ENCODE measurements at regions not wholly inside any gene's neighbourhood (a gene's known extent, or its start where the extent isn't known, plus 50 kb on each side); places are given as distances from the start of the nearest gene placed in this dataset.
A peak's percentile ranks its signal among the peaks of the same experiment; 100 is the strongest.
"Not testable (repeated sequence)": the region's sequence is repeated elsewhere in the genome, so short reads cannot be mapped to it uniquely, and the experiment has no call there.

DNA sequence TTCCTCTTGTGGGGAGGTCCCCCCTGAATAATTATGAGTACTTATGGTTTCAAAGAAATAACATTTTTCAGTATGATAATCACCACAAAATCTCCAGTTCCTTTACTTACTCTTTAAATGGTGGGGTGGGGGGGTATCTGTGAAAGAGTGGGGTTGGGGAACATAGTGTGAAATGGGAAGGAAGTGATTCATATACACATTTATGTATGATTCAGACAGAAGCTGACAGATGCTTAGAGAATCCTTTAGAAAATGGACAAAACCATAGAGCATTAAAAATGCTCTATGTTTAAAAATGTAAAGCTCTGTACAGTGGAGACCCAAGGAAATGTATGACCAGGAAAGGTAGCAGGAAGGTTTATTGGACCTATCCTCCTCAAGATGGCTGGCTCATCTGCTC, 267.5 kb upstream of the GRIA1 start:
- peak in 1 of 2 donors; percentile 59 for DNase-seq (ENCODE audit: low read depth in 2 of 2)

DNA sequence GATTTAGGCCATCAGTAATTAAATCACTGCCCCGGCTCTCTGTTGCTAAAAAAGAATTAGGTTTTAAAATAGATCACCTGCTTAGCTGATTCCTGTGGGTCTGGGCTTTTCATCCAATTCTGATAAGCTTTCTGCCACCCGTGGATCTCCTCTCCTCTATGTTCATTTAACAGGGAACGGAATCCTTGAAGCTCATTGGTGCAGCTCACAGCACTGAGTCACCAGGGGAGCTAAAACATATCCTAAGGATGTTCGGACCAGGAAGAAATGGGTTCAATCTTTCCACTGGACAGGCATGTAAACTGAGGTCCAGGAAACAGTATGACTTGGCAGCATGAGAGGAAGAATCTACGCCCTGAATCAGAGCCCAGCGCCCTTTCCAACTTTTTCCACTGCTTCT, 267.1 kb upstream of the GRIA1 start:
- DNase-seq (ENCODE audit: low read depth in 2 of 2) = peak in 1 of 2 donors; percentile 23

DNA sequence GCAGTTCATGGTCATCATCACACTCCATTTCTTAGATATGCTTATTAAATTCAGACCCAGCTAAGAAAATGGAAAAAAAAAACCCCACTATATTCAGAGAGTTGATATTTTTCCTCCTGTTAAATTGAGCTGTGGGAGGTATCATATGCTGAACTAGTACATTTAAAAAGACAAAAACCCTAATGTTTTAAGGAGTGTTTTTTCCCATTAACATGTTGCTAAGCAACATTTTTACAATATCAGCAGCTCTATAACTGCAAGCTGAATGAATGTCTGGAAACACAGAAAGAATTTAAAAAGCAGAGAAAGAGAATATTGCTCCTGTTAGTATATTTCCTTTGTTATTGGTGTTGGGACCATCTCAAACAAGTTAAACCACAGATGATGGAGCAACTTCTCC, 265.8 kb upstream of the GRIA1 start:
- no peak for DNase-seq (ENCODE audit: low read depth in 2 of 2)

DNA sequence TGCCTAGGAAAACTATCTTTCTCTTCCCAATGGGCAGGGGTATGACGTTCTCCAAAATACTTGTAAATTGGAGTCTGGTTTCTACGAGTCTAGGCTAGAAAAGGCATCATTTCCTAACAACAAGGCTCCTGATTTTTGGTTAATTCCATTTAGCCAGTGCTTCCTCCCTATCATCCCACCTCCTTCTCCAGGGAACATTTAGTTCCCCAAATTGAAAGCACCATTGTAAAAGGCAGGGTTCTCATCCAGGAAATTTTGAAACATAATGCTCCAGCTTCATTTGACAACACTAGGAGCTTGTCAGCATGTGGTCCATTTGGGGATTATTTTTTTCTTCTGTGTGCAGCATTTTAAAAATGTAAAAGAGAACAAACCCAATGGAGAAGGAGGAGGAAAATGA, 256.5 kb upstream of the GRIA1 start:
- DNase-seq (ENCODE audit: low read depth in 2 of 2) = no peak

DNA sequence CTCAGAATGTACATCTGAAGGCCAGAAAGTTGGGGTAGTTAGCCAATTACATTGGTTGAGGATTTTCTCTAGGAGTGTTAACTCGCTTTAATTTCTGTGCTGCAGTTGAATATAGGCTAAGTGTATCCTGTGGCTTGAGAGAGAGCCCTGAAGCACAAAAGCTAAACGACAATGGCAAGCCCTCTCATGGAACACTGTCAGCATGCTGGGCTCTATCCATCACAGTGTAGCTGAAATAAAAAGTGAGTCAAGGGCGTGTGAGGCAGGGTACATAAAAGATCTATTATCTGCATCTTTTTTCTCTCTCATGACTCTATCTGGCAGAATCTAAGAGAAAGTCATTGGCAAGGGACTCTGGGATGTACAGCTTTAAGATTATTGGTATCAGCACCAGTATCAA, 254.2 kb upstream of the GRIA1 start:
- DNase-seq (ENCODE audit: low read depth in 2 of 2) = no peak

DNA sequence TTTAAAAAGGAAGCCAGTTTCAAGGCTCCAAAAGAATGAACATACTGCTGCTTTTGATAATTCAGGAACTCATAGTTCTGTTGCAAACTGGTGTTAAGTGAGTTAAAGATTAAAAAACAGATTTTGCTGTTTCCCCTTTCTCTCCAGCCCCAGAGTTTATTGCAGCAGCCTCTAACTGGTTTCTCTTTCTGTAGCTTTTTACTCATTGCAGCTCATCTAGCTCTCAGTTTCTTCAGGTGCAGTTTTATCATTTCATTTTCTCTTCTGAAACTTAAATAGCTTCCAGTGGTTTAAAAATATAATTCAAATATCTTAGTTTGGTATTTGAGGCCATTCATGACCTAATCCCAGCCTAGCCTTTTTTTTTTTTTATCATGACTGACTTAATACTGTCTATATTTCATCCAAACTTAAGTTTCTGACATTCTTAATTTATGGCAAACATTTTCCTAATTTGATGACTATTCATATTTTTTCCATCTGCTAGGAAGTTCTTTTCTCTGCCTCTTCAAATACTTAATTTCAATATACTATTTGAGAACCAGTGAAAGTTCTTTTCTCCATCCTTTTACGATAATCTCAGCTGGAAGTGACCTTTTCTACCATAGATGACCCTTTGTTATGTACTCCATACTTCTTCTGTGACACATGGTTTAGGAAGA, 252.7 kb upstream of the GRIA1 start:
- no peak for DNase-seq (ENCODE audit: low read depth in 2 of 2)

DNA sequence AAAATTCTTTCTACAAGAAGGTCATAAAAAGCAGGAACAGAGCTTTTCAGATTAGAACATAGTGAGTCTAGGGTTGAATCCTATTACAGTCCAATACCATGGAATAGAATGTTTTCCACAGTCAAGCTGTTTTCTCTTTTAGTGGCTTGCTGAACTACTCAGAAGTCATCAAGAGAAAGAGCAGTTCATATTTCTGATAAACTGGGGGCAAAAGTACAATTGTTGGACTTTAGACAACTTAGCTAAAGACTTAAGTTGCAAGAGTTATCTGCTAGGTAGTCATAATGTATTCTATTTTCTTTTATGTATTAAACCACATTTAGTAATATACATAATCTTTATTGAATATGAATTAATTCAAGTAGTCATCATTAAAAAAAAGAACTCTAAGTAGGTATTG, 233.1 kb upstream of the GRIA1 start:
- no peak for DNase-seq (ENCODE audit: low read depth in 2 of 2)

DNA sequence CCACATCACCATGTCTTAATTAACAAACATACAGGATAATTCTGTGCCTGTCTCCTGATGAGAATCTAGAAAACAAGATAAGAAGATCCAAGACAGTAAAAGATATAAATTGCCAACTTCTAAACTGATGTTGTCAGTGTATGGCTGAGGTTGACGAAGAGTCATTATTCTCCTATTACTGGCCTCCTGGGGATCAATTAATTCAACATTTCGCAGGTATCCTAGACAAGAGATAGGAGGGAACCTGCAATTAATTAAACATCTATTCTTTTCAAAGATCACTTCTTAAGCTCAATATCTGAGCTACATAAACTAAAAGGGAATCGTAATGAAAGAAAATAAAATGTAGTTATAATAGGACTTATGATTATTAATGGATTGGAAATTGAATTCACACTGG, 232.0 kb upstream of the GRIA1 start:
- no peak for DNase-seq (ENCODE audit: low read depth in 2 of 2)

DNA sequence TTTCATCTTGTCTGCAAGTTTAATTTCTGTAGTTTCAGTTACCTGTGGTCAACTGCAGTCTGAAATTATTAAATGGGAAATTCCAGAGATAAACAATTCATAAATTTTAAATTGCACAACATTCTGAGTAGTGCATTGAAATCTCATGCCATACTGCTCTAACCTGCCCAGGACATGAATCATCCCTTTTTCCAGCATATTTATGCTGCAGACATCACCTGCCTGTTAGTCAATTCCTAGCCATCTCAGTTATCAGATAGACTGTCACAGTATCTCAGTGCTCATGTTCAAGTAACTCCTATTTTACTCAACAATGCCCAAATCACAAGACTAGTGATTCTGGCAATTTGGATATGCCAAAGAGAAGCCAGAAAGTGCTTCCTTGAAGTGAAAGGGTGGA, 223.0 kb upstream of the GRIA1 start:
- DNase-seq (ENCODE audit: low read depth in 2 of 2) = no peak

DNA sequence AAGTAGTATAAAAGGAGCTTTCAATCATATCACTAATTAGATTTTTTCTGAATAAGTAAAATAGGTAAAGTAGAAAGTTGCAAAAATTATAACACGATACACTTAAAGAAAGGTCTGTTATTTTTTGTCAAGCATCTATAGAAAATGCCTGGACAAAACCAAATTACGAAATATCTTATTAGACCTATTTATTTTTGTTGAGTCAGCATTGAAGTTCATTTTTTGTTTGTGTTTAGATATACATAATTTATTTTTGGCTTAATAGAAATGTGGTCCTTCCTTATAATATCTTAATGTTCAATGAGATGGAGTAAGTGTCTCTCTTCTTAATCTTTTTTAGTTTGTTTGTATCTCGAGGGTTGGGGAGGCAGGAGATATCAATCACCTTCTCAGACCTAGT, 214.8 kb upstream of the GRIA1 start:
- DNase-seq (ENCODE audit: low read depth in 2 of 2) = no peak

DNA sequence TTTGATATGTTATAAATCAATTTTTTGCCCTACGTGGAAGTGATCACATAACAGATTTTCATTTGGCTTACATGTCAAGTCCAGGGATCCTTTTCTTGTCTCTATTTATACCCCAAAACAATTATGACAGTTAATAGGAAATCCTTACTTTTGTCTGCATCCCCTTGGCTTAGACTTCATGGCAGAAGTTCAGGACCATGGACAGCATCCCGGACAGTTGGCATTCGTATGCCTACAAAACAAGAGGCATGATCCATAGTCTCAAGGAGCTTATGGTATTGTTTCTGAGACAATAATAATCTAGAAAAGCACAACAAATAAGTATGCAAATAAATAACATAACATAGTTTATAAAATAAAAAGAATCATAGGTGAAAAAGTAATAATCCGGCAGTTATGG, 214.3 kb upstream of the GRIA1 start:
- DNase-seq (ENCODE audit: low read depth in 2 of 2) = peak; percentile 26 to 52

DNA sequence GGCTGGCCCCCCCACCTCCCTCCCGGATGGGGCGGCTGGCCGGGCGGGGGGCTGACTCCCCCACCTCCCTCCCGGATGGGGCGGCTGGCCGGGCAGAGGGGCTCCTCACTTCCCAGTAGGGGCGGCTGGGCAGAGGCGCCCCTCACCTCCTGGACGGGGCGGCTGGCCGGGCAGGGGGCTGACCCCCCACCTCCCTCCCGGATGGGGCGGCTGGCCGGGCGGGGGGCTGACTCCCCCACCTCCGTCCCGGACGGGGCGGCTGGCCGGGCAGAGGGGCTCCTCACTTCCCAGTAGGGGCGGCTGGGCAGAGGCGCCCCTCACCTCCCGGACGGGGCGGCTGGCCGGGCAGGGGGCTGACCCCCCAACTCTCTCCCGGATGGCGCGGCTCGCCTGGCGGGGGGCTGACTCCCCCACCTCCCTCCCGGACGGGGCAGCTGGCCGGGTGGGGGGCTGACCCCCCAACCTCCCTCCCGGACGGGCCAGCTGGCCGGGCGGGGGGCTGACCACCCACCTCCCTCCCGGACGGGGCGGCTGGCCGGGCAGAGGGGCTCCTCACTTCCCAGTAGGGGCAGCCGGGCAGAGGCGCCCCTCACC, 194.1 kb upstream of the GRIA1 start:
- DNase-seq (ENCODE audit: low read depth in 2 of 2) = not testable (repeated sequence)

DNA sequence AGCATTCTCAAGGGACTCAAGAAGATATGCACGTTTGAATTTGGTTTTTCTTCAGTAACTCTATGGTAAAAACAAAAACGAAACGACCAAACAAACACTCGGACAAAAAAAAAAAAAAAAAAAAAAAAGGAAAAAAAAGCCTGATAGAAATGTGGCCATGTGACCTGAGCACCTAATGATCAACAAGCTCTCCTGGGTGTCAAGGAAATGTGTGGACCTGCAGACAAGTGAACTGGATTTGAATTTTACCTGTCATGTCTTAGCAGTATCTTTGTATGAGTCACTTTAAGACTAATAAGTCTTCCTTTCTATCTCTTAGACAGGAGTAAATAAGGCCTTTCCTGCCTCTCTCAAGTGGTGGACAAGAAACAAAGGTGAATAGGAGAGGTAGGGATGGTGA, 190.6 kb upstream of the GRIA1 start:
- DNase-seq (ENCODE audit: low read depth in 2 of 2) = no peak

DNA sequence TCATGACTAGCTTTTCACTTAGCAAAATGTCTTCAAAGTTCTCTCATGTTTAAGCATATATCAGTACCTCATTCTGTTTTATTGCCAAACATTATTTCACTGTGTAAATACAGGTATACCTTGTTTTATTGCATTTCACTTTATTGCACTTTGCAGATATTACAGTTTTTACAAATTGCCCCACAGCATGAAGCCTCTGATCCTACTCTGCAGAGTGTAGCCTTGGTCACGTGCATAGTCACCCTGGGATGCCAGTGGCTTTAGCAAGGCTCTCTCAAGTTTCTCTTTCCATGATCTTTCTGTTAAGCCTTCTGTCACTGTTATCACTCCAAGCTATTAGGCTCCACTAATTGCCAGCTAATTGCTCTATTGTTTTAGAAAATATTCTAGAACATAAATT, 182.2 kb upstream of the GRIA1 start:
- DNase-seq (ENCODE audit: low read depth in 2 of 2) = no peak

DNA sequence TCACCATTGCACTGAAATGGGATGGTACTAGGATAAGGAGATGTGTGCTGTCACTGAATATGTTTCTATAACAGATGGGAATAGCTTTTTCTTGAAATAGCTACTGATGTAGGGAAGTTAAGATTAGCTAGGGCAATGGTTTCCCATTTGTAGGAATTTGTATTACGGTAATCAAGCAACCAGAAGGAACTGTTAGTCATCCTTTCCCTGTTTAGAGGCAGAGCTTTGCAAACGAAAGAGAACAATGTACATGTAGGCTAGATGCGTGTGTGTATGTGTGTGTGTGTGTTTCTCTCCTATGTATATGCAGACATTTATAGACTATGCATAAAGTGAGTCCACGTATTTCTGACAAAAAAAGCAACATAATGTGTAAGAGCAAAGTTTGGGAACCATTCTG, 171.9 kb upstream of the GRIA1 start:
- no peak for DNase-seq (ENCODE audit: low read depth in 2 of 2)

DNA sequence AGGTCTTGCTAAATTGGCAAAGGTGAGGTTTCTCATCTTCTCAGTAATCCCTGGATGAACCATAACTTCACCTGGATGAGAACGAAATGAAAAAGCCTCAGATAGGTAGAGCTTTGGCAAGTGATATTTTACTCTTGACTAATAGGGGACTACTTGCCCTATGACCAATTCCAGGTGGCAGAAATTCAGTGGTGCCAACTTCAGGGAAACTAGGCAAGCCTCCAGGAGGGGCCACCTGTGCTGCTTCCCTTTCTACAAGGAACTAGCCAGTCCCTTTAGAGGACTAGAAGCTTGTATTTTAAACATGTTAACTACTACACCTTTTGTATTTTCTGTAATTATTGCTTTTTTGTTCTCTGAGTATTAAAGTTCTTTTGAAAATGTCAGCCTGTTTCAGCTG, 169.0 kb upstream of the GRIA1 start:
- DNase-seq (ENCODE audit: low read depth in 2 of 2) = no peak

DNA sequence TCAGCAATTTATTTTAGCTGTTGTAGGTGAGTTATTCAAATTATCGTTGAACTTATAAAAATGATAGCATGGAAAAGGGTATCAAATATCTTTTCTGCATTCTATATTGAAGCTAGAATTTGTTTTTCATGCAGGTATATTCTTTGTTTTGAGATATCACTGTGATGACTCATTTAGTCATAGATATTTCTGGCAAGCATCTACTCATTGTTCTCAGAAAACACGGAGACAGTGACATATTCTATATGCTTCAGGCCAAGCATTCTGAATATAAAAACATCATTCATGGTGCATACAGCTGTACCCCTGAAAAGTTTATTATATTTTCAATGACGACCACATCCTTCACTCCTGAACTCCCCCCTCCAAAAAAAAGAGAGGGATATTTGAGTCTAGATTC, 150.3 kb upstream of the GRIA1 start:
- DNase-seq (ENCODE audit: low read depth in 2 of 2) = no peak

DNA sequence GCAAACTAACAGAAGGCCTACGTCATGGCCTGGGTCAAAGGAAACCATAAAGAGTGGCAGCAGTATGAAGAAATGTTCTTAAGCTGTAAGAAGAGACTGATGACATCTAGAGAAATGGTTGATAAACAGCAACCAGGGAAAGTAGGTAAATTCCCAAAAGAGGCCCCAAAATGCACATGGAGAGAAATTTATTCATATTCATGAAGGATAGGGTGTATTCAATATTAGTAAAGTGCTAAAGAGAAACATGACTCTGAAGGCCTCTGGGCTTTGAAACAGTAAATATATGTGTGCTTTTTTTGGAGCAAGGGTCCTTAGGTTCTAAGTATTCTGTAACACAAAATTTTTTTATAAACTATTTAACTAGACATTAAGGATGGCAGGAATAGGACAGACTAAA, 149.7 kb upstream of the GRIA1 start:
- DNase-seq (ENCODE audit: low read depth in 2 of 2) = no peak

DNA sequence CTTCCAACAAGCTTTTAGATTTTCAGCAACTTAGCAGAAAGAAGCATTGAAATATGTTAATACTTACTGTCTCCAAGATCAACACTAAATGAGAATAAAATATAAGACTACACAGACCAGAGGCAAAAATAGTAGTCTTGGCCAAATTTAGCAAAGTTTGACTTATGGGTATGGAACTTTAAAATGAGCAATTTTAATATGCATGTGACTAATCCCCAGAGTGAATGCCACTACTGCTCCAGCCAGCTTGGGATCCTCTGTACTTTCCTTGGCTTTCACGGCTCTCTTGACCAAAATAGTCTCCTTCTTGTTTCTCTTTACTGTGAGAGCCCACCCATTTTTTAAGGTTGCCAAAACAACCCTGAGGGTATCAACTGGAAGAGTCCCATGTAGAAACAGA, 148.0 kb upstream of the GRIA1 start:
- no peak for DNase-seq (ENCODE audit: low read depth in 2 of 2)

DNA sequence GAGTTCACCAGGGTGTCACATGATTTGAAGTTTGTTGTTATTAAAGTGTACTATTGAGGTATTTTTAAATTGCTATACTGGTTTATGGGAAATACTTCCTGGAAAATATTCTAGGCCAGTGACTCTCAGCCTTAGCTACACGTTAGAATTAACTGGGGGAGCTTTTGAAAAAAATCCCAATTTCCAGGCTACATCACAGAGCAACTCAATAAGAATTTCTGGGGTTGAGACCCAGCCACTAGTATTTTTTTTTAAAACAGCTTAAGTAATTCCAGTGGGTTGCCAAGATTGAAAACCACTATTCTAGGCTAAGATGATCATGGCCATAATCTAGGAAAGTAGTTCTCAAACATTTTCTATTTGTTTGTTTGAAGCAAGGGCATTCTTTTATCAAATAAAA, 142.9 kb upstream of the GRIA1 start:
- DNase-seq (ENCODE audit: low read depth in 2 of 2) = no peak

DNA sequence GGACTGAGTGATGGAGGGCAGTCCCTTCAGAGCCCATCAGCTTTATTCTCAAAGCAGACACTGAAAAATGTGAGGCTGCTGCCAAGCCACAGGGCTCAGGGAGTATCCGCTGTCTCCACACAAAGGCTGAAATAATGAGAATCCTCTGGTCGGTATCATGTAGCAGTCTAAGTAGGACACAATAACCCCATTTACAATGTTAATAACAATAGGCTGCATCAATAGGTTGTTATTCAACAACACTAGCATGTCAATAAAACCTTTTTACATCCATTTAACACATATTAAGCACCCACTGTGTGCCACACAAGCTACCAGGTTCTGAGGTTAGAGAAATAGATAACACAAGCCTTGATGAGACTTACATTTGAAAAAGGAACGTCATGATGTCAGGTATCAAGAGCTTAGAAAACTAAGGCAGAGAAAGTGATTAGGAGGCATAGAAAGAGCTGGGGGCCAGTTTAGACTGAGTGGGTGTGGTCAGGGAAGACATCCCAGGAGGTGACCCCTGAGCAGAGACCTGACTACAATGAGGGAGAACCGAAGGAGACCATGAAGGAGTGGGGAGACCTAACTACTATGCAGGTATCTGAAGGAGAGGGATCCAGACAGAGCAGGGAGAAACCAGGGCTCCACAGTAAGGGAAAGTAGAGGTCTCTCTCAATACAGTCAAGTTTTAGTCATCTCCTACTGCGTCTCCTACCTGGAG, 140.1 kb upstream of the GRIA1 start:
- no peak for DNase-seq (ENCODE audit: low read depth in 2 of 2)

DNA sequence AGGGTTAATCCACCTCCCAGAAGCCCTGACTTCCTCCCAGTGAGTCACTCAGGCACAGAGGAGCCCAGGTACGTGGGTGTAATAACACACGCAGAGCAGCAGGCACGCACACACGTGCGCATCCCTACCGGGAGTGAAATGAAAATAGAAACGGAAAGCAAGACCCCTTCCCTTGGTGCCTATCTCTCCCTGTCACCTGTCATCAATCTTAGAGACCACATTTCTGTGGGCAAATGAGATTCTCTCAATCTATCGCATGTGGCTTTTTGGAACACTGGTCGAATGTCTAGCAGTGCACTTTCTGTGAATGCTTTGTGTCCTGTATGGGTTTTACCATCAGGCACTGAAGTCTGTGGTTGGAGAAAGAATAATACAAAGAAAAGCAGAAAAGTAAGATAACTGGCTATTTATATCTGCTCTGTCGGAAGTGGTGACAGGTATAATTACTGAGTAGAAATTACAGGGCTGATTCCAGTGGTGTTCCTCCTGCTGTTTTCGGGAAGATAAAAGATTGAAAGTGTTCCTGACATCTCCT, 137.7 kb upstream of the GRIA1 start:
- no peak for DNase-seq (ENCODE audit: low read depth in 2 of 2)

DNA sequence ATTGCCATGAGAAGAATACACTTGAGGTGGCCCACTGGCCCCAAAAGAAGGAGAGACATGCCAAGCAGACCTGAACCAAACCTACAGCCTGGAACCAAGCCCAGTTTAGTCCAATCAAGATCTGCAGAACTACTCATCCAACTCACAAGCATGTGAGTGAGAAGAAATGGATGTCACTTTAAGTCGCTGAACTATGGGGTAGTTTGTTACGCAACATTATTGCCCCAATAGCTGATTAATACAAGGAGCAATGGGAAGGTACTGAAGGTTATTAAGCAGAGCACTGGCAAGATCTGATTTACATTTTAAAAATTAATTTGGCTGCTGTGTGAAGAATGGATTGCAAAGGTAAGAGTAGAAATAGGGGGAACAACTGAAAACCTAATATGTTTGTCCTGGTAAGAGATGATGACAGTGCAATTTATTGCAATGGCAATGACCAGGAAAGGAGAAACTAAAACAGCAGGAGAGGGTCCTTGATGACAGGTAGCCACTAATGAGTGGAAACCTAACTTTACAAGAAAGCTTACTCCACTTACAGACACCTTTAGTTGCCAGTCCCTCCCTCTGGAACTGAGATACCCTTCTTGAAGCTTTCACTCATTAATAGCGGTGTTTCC, 132.9 kb upstream of the GRIA1 start:
- no peak for DNase-seq (ENCODE audit: low read depth in 2 of 2)

All from lung microvascular endothelial cell (primary cell).